Heart left ventricle (tissue), 13 donors: ENCODE measurements at regions not wholly inside any gene's neighbourhood (a gene's known extent, or its start where the extent isn't known, plus 50 kb on each side); places are given as distances from the start of the nearest gene placed in this dataset.

Experiments used
- POLR2A ChIP-seq, 2 donors: fragments of 450-650 bp; IDR thresholded peaks; one replicate each; pipeline ENCODE4 v1.6.1; 2017; ENCODE audit warnings: antibody characterized with exemption in 2 of 2, mild to moderate bottlenecking in 2 of 2, moderate library complexity in 2 of 2
- TF ChIP-seq, protein P1 (sequence below), 12 donors: fragments of 200-600 bp; sonication (generic) in 4 of 12; IDR thresholded peaks; one replicate each; pipeline versions ENCODE4 v1.5.0 to v1.8.0; 2018 to 2022; ENCODE audit warnings: antibody characterized with exemption in 12 of 12, mild to moderate bottlenecking in 5 of 12
- donor health status: ischemic (EF 13 %, LVEDD 7.1; RV severe dilation, severe dysfunction).
- donor health status: DM: no; HTN: yes; CAD: no.
- donor health status: DM: no; HTN: no; CAD: no.
- donor health status: ischemic (EF 25% LVEDD 6.9; RV normal size, moderate dysfunction).
- donor health status: ischemic (EF 25% LVEDD 5.7; RV mildly dilated, moderate dysfunction).
- donor health status: ischemic (EF 35%, LVEDD 5.7; RV mildly dilated, moderate dysfunction).
- donor health status: nonischemic (EF 11% LVEDD 7.7; RV severe dilation, severe dysfunction).
- donor health status: DM: yes; HTN: yes; CAD: no.
- donor health status: PGD.
- donor health status: ischemic (EF 29% LVEDD 5.4; RV normal size, mild dysfunction).
- donor health status: nonischemic (EF 23%, LVEDD 6.1; RV moderate dilation, normal function).

DNA sequence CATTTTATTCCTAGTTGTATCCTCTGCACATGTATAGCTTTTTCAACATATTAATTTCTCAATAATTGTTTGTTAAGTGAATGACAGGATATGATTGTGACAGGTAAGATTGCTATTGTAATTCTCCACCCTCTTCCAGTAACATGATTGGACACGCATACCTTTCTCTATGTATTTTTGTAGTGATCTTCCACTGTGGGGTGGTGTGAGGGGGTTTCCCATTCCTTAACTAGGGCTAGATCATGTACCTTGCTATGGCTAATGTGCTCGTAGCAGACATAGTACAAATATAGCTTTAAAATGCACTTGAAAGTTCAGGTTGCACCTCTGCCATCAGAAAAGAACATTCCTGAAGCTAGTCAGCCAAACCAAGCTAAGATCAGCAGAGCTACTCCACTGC is 2392.8 kb upstream of the RAG2 start:
- TF ChIP-seq, protein P1, sequence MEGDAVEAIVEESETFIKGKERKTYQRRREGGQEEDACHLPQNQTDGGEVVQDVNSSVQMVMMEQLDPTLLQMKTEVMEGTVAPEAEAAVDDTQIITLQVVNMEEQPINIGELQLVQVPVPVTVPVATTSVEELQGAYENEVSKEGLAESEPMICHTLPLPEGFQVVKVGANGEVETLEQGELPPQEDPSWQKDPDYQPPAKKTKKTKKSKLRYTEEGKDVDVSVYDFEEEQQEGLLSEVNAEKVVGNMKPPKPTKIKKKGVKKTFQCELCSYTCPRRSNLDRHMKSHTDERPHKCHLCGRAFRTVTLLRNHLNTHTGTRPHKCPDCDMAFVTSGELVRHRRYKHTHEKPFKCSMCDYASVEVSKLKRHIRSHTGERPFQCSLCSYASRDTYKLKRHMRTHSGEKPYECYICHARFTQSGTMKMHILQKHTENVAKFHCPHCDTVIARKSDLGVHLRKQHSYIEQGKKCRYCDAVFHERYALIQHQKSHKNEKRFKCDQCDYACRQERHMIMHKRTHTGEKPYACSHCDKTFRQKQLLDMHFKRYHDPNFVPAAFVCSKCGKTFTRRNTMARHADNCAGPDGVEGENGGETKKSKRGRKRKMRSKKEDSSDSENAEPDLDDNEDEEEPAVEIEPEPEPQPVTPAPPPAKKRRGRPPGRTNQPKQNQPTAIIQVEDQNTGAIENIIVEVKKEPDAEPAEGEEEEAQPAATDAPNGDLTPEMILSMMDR (IDR thresholded peaks at IDR 0.05): no peak
- TF ChIP-seq POLR2A (IDR thresholded peaks at IDR 0.05): no peak
